ENCODE measurements at regions not wholly inside any gene's neighbourhood (a gene's known extent, or its start where the extent isn't known, plus 50 kb on each side); places are given as distances from the start of the nearest gene placed in this dataset.

DNA sequence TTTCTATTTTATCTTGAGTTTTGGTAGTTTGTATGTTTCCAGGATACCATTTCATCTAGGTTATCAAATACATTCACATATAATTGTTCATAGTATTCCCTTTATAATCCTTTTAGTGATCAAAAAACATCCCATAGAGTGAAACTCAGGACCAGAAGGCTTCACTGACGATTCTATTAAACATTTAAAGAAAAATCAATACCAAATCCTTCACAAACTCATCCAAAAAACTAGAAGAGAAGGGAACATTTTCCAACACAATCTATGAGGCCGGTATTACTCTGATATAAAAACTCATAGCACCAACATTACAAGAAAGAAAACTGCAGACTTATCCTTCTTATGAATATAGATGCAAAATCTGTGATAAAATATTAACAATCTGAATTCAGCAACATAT is 203.4 kb downstream of the ANKRD50 start:
- TF ChIP-seq CTCF (IDR thresholded peaks at IDR 0.05 in 8 of 11, conservative IDR thresholded peaks at IDR 0.05 in 3 of 11) (no peak), POLR2A (IDR thresholded peaks at IDR 0.05) (no peak)
